ENCODE measurements at regions not wholly inside any gene's neighbourhood (a gene's known extent, or its start where the extent isn't known, plus 50 kb on each side); places are given as distances from the start of the nearest gene placed in this dataset.

- DNase-seq, result no peak
- no peaks in the 10 kb centered on the region for H3K9me3 ChIP-seq
These were observed 66.2 kb upstream of the ZC3H12C start for GRCh38 chr11:110026858-110027626.

DNA sequence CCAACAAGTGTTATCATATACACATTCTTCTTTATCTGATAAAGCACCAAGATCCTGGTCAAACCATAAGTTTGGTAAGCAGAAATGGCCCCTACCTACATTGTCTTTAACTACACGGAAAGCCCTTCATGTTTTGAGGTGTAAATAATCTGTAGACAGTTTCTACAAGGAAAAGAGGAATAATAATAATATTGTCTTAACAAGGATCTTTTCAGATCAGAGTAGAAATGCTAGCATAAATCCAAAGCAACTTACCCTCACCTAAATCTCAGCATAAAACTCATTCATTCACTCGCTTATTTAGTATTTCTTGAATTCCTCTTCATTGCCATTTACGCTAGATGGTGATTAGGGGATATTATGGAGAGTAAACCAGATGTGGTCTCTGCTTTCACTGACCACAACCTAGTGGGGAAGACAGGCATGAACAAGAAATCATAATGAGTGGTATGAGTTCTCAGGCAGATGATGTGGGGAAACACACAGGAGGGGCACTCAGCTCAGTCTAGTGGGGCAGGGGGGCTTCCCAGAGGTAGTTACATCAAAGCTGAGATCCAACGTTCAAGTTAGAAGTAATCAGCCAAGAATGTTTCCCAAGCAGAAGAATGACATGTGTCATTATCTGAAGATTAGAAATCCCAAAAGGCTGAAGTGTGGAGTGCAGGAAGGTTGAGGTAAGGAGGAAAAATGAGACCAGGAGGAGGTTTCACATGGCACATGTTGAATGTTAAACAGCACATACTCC lies 65.4 kb upstream of the ZC3H12C start:
- ATAC-seq (no peak), DNase-seq (no peak)
- intact Hi-C loops (cut with DNase I), result no loop called here
- TF ChIP-seq, protein P1, sequence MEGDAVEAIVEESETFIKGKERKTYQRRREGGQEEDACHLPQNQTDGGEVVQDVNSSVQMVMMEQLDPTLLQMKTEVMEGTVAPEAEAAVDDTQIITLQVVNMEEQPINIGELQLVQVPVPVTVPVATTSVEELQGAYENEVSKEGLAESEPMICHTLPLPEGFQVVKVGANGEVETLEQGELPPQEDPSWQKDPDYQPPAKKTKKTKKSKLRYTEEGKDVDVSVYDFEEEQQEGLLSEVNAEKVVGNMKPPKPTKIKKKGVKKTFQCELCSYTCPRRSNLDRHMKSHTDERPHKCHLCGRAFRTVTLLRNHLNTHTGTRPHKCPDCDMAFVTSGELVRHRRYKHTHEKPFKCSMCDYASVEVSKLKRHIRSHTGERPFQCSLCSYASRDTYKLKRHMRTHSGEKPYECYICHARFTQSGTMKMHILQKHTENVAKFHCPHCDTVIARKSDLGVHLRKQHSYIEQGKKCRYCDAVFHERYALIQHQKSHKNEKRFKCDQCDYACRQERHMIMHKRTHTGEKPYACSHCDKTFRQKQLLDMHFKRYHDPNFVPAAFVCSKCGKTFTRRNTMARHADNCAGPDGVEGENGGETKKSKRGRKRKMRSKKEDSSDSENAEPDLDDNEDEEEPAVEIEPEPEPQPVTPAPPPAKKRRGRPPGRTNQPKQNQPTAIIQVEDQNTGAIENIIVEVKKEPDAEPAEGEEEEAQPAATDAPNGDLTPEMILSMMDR (IDR thresholded peaks at IDR 0.05), result no peak
- Histone ChIP-seq H3K27me3 (ENCODE audit: low read depth) (no peaks in the 10 kb centered on the region), H3K36me3 (no peaks in the 10 kb centered on the region), H3K4me1 (no peaks in the 10 kb centered on the region), H3K27ac (no peak overlapping the region), H3K9me3 (no peaks in the 10 kb centered on the region), H3K4me3 (no peak overlapping the region)

More at GRCh38 chr11:110026858-110027626, 66.2 kb upstream of the ZC3H12C start:
- Histone ChIP-seq H3K4me1 (no peaks in the 10 kb centered on the region), H3K36me3 (no peaks in the 10 kb centered on the region), H3K4me3 (no peak overlapping the region), H3K27me3 (ENCODE audit: low read depth) (no peaks in the 10 kb centered on the region), H3K27ac (no peak overlapping the region)
- peak; percentile 49 to 78 for ATAC-seq
- TF ChIP-seq, protein P1 (IDR thresholded peaks at IDR 0.05), result no peak
- intact Hi-C loops (cut with DNase I), result no loop called here

DNA sequence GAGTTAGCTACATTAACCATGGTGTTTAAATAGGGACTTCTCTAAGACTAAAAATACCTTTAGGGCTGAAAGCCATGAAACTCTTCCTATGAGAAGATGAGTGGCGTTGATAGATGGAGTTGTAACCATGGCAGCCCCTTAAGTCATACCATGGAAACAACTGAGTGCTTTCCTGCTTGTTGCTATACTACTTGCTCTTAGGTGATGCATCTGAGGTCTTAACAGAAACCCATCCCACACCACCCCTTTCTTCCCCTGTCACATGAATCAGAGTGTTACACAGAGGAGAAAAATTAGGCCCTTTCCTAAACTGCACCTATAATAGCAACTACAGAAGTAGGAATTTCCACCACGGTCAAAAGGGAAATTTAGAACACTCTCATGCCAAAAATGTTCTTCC lies 64.3 kb upstream of the ZC3H12C start:
- Histone ChIP-seq H3K36me3 (no peaks in the 10 kb centered on the region), H3K4me1 (no peaks in the 10 kb centered on the region), H3K4me3 (no peak overlapping the region), H3K27me3 (ENCODE audit: low read depth) (no peaks in the 10 kb centered on the region), H3K27ac (no peak overlapping the region), H3K9me3 (no peaks in the 10 kb centered on the region)
- TF ChIP-seq, protein P1 (IDR thresholded peaks at IDR 0.05), result no peak
- intact Hi-C loops (cut with DNase I), result no loop called here
- no peak for DNase-seq
- no peak for ATAC-seq

GRCh38 chr11:110029714-110030113 lies 63.5 kb upstream of the ZC3H12C start:
- intact Hi-C loops (cut with DNase I), result no loop called here
- TF ChIP-seq, protein P1 (IDR thresholded peaks at IDR 0.05), result no peak
- ATAC-seq, result no peak
- Histone ChIP-seq H3K4me1 (no peaks in the 10 kb centered on the region), H3K27ac (no peak overlapping the region), H3K27me3 (ENCODE audit: low read depth) (no peaks in the 10 kb centered on the region), H3K9me3 (no peaks in the 10 kb centered on the region), H3K4me3 (no peak overlapping the region), H3K36me3 (no peaks in the 10 kb centered on the region)
- no peak for DNase-seq

DNA sequence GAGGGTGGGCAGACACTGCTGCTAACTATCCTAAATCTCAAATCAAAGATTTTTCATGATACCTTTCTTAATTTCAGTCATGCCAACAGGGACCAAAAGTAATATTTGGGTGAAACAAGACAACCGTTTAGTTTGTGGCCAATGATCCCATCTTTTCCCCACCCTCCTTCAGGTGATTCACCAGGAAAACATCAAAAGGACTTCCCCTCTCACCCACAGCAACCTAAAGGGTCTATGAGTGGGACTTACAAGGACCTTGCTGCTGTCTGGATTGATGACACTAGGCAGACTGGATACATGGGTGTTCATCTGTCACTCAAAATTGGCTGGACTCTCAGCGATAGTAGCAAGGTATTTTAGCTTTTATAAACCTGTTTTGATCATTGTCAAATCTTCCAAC lies 62.0 kb upstream of the ZC3H12C start:
- intact Hi-C loops (cut with DNase I), result no loop called here
- H3K27ac ChIP-seq, result no peak overlapping the region
- H3K36me3 ChIP-seq, result no peaks in the 10 kb centered on the region
- TF ChIP-seq, protein P1 (IDR thresholded peaks at IDR 0.05), result no peak
- H3K27me3 ChIP-seq (ENCODE audit: low read depth), result no peaks in the 10 kb centered on the region
- no peaks in the 10 kb centered on the region for H3K9me3 ChIP-seq
- DNase-seq (no peak), ATAC-seq (no peak)
- no peak overlapping the region for H3K4me3 ChIP-seq
- no peaks in the 10 kb centered on the region for H3K4me1 ChIP-seq
